ENCODE measurements at regions not wholly inside any gene's neighbourhood (a gene's known extent, or its start where the extent isn't known, plus 50 kb on each side); places are given as distances from the start of the nearest gene placed in this dataset.

- TF ChIP-seq CTCF (IDR thresholded peaks at IDR 0.05) (no peak), REST (IDR thresholded peaks at IDR 0.05; ENCODE audit: insufficient read depth in 1 of 2, low read depth in 2 of 2, low read length in 1 of 2) (no peak)
Observed at GRCh38 chr1:162990665-162991064, 78.5 kb upstream of the RGS4 start.
